ENCODE measurements at regions not wholly inside any gene's neighbourhood (a gene's known extent, or its start where the extent isn't known, plus 50 kb on each side); places are given as distances from the start of the nearest gene placed in this dataset.
"Not testable (repeated sequence)": the region's sequence is repeated elsewhere in the genome, so short reads cannot be mapped to it uniquely, and the experiment has no call there.

DNA sequence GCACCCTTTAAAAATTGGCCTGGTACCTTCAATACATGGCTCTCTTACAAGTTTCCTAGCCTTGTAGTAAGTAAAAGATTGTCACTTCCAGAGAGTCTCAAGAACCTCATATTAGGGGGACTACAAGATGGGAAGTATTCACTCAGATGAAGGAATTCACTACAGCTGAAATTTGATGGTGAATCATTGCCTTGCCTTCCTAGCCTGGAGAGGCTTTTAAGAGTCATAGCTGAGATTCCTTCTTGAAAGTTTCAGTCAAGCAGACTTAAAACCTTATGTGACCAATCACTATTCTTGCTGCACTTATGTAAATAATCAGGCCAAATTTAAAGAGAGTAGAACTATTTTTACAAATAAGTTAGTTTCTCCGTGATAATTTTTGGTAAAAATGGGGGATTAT, 451.6 kb downstream of the TRHDE start:
- no peak for DNase-seq

DNA sequence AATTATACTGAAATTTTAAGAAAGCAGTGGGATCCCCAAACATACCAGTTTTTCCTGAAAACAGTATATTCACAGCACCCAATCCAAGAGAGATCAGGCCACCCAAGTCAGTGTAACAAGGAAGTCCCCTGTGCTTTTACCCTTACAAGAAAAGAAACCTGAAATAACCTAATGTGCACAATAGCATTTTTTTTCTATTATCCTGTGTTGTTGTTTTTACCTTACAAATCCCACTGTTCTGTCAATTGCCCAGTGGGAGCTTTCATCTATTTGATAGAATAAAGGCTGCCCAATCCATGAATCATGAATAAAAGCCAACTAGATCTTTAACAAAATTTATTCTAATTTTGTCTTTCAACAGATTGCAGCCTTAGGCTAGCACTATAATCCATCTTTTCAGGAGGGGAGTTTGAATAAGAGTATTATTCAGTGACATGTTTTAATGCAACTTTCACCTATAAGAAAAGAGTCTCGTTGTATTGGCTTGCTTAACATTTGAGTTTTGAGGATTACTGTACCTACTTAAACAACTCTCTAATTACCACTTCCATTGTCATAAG, 457.4 kb downstream of the TRHDE start:
- DNase-seq: no peak

- DNase-seq: no peak
These were observed 462.4 kb downstream of the TRHDE start for GRCh38 chr12:72734581-72734980.

GRCh38 chr12:72738811-72739210, 466.6 kb downstream of the TRHDE start:
- DNase-seq: peak; percentile 13

DNA sequence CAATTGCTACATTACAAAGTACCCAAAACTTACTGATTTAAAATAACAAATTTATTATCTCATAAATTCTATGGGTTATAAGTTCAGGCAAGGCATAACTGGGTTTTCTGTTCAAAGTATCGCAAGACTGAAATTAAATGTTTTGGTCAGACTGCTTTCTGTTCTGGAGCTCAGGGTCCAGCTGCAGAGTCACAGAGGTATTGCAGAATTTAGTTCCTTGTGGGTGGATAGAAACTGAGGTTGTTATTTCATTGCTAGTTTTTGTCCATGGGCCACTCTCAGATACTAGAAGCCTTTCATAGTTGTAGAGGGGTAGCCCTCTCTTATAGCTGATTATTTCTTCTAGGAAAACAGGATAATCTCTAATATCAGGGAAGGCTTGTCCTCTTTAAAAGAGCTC, 467.9 kb downstream of the TRHDE start:
- no peak for DNase-seq

DNA sequence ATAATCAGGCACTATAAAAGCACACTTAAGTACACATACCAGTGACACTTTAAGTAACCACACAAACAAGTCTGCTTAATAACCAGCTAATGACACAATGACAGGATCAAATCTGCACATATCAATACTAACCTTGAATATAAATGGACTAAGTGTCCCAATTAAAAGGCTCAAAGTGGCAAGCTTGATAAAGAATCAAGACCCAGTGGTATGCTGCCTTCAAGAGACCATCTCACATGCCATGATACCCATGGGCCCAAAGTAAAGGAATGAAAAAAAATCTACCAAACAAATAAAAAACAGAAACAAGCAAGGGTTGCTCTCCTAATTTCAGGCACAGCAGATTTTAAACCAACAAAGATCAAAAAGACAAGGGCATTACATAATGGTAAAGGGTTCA, 470.4 kb downstream of the TRHDE start:
- DNase-seq: no peak

GRCh38 chr12:72746048-72746447, 473.9 kb downstream of the TRHDE start:
- no peak for DNase-seq

DNA sequence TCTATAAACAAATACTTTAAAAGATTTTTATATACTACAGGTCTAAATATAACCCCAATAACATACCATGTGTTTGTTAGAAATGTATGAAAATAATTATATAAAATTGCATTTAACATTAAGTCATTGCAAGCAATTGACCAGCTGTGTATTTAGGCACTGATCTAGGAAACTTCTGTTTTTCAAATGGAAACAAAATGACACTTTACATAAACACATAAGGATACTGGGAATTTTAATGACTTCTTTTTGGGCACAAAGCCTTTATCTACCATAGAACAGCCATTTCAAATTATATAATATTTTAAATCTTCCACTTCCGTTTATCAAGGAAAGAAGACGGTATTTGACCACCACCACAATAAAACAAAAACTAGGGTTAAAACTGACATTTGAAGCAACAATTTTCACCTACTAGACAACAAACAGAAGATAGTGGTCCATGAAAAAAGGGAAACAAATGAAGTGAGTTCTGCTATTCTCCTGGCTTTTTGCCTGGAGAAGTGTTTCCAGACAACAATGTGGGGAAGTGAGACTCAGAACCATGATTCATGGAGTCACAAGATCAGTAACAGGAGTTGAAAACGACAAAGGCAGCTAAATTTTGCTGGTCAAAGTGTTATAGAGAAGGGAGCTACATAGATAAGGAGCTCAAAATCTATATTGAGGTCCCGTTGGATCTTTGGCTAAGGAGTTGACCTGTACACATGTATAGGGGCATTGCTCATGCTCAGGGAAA, 475.1 kb downstream of the TRHDE start:
- DNase-seq: no peak

- no peak for DNase-seq
These were observed 476.8 kb downstream of the TRHDE start for GRCh38 chr12:72748971-72749370.

DNA sequence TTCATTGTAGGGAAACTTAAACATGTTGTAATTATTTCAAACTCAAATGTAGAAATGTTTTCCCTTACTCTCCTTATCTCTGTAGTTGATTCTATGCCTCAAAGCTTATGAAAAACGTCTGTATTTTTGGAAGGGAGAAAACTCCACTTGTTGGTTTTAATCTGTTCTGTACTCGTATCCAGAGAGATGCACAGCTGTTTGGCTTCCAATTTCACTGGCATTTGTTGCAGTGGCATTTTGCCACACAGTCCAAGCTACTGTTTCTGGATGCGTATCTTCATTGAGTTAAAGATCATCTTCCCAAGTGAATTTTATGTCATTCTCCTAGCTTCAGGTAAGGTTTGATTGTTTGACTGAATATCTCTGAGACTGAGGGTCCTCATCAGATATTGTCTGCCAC, 481.4 kb downstream of the TRHDE start:
- no peak for DNase-seq

GRCh38 chr12:72754026-72754425, 481.9 kb downstream of the TRHDE start:
- not testable (repeated sequence) for DNase-seq

GRCh38 chr12:72766517-72766916, 494.3 kb downstream of the TRHDE start:
- no peak for DNase-seq

- no peak for DNase-seq
These were observed 501.9 kb downstream of the TRHDE start for GRCh38 chr12:72774023-72774422.

- no peak for DNase-seq
These were observed 505.6 kb downstream of the TRHDE start for GRCh38 chr12:72777806-72778205.

GRCh38 chr12:72790273-72790672, 518.1 kb downstream of the TRHDE start:
- DNase-seq: no peak

- DNase-seq: no peak
These were observed 520.7 kb downstream of the TRHDE start for GRCh38 chr12:72792889-72793288.

DNA sequence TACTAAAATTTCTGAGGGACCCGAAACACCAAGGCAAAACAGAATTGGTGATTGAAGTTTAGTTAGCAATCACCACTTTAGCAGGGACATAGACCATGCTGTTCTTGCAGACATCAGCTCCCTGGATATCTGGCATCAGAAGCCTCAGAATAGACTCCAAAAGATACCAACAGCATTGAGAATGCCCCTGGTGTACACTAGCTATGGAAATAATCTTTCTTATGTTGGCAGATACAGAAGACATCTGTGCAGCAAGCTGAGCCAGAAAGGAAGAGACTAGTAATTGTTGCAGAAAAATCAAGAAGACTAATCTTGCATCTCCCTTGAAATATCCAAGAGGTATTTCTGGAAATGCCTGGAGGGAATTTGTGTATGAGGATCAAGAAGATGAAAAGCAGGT, 521.6 kb downstream of the TRHDE start:
- no peak for DNase-seq

DNA sequence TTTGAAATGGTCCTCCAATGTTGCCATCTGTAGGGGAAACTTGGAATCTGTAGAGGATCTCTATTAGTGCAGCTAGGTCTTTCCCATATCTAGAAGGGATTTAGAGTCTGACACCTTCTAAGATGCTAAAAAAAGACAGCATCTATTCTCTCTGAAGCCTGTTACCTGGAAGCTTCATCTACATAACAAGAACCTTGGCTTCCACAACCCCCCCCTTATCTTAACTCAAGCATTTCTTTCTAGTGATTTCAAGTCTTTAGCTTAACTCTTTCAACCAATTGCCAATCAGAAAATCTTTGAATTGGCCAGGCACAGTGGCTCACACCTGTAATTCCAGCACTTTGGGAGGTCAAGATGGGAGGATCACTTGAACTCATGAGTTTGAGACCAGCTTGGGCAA, 543.3 kb downstream of the TRHDE start:
- no peak for DNase-seq

GRCh38 chr12:72828662-72829324, 556.6 kb downstream of the TRHDE start:
- DNase-seq: no peak

DNA sequence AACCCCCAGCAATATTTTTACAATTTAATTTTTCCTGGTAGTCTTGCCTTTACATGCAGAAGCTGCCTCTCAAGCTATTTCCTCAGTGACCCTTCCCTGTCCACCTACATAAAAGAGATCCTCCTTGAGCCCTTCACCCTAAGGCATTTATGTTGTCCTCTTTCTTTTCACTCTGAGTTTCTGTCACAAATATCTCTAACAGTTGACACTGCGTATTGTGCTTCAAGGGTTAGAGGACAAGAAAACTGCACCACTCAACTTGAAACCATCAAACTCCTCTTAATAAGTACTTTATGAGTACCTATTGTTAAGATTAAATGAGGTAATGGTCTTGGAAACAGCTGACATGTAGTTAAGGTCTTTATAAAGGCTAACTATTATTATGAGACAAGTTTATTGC, 557.7 kb downstream of the TRHDE start:
- DNase-seq: no peak

GRCh38 chr12:72832024-72832423, 559.9 kb downstream of the TRHDE start:
- DNase-seq: no peak

GRCh38 chr12:72836194-72836593, 564.0 kb downstream of the TRHDE start:
- DNase-seq: no peak

- DNase-seq: no peak
These were observed 567.5 kb downstream of the TRHDE start for GRCh38 chr12:72839696-72840095.

DNA sequence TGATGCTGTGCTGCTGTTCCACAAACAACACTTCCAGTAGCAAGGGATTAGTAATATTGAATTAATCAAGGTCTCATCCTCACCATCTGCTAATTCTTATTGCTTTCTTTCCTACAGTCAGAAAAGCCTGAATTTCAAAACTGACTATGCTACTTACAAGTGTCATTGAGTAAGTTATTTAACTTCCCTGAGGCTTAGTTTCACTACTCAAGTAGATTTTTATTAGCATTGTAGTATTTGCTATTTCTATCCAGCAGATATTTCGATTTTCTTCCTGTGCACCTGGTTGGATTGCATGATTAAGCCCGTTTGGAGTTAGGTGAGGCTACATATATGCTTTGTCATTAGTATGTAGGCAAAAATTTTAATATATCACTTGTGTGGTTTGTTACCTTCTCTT, 591.5 kb downstream of the TRHDE start:
- no peak for DNase-seq

GRCh38 chr12:72865921-72866320, 593.8 kb downstream of the TRHDE start:
- DNase-seq: no peak

All from KG1 (cell line).